GM18868 (cell line): ENCODE measurements at regions not wholly inside any gene's neighbourhood (a gene's known extent, or its start where the extent isn't known, plus 50 kb on each side); places are given as distances from the start of the nearest gene placed in this dataset.

Source experiments
- ATAC-seq: cut with Tn5 transposase; IDR thresholded peaks from one replicate; pipeline ENCODE4 v1.9.1; 2021; ENCODE audit warnings: mild to moderate bottlenecking, moderate library complexity; ENCODE audit not compliant: unreplicated experiment

GRCh38 chr12:89111964-89112363 is 240.3 kb downstream of the DUSP6 start:
- ATAC-seq, result no peak

- no peak for ATAC-seq
Measured at GRCh38 chr12:89108265-89108664, 244.0 kb downstream of the DUSP6 start.

- no peak for ATAC-seq
Measured at GRCh38 chr12:89106950-89107349, 245.4 kb downstream of the DUSP6 start.

- ATAC-seq, result no peak
Measured at GRCh38 chr12:89105243-89105642, 247.1 kb downstream of the DUSP6 start.

GRCh38 chr12:89103831-89104230 is 248.5 kb downstream of the DUSP6 start:
- ATAC-seq, result no peak

- ATAC-seq, result no peak
Measured at GRCh38 chr12:89101440-89101839, 250.9 kb downstream of the DUSP6 start.

GRCh38 chr12:89098441-89099112 is 253.7 kb downstream of the DUSP6 start:
- no peak for ATAC-seq

GRCh38 chr12:89092297-89092696 is 260.0 kb downstream of the DUSP6 start:
- ATAC-seq, result no peak

GRCh38 chr12:89091293-89091841 is 260.9 kb downstream of the DUSP6 start:
- ATAC-seq, result no peak

- ATAC-seq, result no peak
Measured at GRCh38 chr12:89089264-89089663, 263.0 kb downstream of the DUSP6 start.

GRCh38 chr12:89087876-89088275 is 264.4 kb downstream of the DUSP6 start:
- ATAC-seq, result no peak

- no peak for ATAC-seq
Measured at GRCh38 chr12:89087149-89087825, 265.0 kb downstream of the DUSP6 start.

GRCh38 chr12:89085421-89085820 is 266.9 kb downstream of the DUSP6 start:
- no peak for ATAC-seq

GRCh38 chr12:89084751-89085150 is 267.6 kb downstream of the DUSP6 start:
- no peak for ATAC-seq

GRCh38 chr12:89083491-89083890 is 268.8 kb downstream of the DUSP6 start:
- no peak for ATAC-seq

GRCh38 chr12:89082370-89082753 is 269.9 kb downstream of the DUSP6 start:
- ATAC-seq, result no peak

GRCh38 chr12:89081719-89082369 is 270.5 kb downstream of the DUSP6 start:
- no peak for ATAC-seq

GRCh38 chr12:89080793-89081465 is 271.4 kb downstream of the DUSP6 start:
- ATAC-seq, result no peak

GRCh38 chr12:89075880-89076540 is 276.3 kb downstream of the DUSP6 start:
- ATAC-seq, result no peak

GRCh38 chr12:89073659-89074058 is 278.6 kb downstream of the DUSP6 start:
- ATAC-seq, result no peak

GRCh38 chr12:89073027-89073398 is 279.3 kb downstream of the DUSP6 start:
- ATAC-seq, result no peak
